Glomerular endothelial cell (primary cell): ENCODE measurements at regions not wholly inside any gene's neighbourhood (a gene's known extent, or its start where the extent isn't known, plus 50 kb on each side); places are given as distances from the start of the nearest gene placed in this dataset.

Experiments used
- DNase-seq: peaks from one replicate; pipeline ENCODE4 v3.0.0-alpha.2; 2011; ENCODE audit warnings: low read depth, low spot score; ENCODE audit errors: extremely low read depth

DNA sequence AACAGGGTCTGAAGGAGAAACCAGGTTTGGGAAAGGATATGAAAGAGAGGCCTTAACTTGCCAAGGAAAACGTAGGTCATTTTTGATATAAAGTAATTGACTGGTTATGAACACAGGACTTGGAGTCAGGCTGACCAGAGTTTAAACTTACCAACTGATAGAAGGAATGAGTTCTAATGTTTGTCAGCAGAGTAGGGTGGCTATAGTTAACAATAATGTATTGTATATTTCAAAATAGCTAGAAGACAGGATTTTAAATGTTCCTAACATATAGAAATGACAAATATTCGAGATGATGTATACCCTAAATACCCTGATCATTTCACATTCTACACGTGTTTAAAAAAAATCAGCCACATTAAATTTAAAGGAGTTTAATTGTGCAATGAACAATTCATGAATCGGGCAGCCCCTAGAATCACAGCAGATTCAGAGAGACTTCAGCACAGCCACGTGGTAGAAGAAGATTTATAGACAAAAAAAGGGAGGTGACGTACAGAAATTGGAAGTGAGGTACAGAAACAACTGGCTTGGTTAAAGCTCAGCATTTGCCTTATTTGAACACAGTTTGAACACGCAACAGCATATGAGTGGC, 52.5 kb upstream of the PLEKHG7 start:
- no peak for DNase-seq

DNA sequence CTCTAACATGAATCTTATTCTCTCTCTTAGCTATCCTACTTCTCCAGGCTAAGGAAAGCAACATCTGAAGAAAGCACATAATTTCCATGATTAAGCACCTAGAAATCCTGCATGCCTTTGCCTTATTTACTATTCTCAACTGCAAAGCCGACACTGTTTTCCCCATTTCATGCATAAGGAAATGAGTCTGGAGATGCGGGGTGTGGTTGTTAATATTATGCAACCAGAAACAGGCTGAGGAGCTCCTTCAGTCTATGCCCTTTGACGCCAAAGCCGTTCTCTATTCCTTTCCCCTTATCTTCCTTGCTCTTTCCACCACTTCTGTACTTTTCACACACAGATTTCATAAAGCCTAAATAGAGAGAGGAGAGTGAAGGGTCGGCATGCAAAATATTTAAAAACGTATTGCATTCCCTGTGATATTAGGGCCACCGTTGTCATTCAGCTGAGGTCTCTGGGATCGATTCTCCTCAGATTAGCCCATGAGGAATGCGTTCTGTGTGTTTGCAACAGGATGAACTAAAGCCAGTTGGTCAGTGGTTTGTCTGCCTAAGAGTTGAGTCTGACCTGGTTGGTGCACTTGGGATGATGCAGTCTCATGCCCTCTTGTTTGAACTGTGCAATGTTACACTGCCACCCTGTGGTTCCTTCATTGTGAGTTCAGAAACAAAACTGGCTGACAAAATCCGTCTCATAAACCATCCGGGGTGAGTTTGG, 53.1 kb upstream of the PLEKHG7 start:
- peak; percentile 75 for DNase-seq

DNA sequence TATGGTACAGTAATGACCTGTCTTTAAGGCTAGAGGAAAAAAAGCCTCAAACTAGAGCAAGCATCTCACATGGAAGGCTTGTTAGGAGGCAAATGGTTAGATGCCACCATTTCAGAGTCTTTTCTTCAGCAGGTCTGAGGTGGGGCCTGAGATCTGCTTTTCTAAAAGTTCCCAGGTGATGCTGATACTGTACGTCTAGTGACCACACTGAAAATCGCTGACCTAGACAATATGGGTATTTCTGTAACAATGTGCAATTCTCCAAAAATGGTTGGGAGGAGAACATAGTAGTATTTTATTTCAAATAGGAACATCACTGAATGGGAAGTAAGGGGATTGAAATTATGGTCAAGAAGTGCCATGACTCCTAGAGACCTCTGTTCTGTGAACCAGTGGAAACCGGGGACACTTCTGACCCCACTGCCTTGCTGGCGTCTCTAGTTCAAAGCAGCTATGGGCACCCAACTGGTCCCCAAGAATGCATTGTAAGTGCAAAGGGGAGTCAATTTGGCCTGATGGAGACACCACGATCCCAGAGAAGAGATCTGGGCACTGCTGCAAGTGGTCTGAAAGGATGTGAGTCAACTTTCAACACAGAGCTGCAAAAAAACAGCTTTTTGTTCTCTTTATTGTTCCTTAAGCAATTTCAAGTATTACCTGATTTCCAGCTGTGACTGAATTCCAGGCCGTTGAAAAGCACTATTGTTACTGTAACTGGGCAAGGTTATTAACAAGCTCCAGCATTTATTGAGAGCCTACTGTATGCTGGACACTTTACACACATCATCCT, 54.4 kb upstream of the PLEKHG7 start:
- no peak for DNase-seq

DNA sequence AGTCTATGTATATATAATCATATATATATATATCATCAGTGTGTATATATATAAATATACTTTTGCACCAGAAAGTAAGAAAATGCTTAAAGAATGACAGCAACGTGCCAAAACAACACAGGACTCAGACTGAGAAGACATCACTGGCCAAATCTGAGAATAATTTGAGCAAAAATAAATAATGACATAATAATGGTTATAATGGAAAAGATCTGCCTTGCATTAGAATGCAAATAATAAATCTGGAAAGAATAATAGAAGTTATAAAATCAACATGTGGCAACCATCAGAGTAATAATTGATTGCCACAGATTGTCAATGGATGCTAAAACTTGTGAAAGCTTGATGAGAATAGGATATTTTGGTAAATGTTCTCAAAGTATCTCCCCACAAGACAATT, 61.5 kb upstream of the PLEKHG7 start:
- DNase-seq = no peak

DNA sequence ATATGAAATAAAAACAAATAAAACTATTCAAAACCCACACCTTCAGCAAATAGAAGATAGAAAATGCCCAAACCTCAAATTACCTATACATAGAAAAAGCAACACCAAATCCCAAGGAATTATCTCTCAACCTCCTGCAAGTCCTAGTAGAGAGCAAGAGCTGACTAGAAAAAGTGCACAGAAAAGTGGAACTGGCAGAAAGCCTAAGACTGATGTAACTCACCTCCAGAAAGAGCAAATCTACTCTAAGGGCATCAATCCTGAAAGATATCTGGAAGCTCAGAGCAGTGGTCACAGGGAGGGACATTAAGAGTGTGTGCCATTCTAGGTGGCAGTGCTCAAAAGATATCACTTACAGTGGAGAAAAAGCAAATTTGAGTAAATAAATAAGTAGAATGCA, 62.1 kb upstream of the PLEKHG7 start:
- DNase-seq = no peak

DNA sequence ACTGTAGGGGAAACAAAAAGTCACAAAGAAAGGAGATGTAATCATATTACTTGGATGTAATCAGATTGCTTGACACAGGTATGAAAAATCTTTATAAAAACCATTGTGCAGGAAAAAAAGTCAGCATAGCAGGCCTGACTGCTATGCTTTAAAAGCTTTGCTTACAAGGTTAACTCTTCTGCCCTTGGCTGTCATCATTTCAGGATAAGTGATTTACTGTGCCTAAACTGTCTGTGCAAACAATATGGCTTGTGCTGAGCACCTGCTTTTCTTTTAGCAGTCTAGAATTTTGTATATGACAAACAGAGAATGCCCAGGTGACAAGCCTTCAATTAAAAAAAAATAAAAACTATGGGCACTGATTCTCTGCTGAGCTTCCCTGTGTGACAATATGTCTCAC, 63.8 kb upstream of the PLEKHG7 start:
- no peak for DNase-seq

DNA sequence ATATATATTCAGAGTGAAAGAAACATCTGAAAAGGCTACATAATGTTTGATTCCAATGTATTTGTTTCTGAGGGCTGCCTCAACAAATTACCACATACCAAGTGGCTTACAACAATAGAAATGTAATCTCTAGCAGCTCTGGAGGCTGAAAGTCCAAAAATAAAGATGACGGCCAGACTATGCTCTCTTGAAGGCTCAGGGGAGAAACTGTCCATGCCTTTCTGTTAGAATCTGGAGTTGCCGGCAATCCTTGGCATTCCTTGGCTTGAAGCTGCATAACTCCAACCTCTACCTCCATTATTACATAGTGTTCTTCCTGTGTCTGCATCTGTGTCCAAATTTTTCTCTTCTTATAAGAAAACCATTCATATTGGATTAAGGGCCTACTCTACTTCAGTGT, 68.1 kb upstream of the PLEKHG7 start:
- DNase-seq = no peak

DNA sequence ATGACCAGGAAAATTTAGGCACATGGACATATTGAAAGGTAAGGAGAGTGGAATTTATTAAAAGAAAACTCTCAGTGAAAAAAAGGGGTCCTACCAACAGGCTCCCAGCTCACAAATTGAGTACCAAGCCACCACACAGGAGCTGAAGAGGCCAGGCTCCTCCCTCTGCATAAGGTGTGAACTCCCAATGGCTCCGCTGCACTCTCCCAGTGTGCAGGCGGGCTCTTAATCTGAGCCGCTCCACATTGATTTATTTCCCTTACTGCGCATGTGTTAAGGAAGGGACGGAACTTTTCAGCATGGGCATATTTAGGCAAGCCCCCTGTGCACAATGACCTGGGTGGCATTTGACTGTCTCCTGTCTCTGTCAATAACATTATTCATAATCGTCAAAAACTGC, 68.6 kb upstream of the PLEKHG7 start:
- DNase-seq = no peak

DNA sequence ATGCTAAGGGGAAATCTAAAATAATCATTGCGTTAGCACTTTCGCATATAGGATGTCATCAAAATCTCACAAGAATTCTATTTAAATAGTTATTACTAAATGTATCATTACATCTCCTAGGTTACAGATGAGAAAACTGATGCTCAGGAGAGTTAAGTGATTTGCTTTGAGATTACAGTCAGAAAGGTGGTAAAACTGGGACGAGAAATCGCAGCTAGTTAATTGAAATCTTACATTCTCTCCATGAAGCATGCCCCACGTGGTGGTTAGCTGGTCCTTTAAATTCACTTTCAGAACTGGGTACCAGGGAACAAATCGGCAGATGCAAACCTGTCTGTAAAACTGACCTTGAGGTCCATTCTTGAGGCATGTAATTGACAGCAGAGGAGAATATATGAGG, 71.8 kb upstream of the PLEKHG7 start:
- no peak for DNase-seq

DNA sequence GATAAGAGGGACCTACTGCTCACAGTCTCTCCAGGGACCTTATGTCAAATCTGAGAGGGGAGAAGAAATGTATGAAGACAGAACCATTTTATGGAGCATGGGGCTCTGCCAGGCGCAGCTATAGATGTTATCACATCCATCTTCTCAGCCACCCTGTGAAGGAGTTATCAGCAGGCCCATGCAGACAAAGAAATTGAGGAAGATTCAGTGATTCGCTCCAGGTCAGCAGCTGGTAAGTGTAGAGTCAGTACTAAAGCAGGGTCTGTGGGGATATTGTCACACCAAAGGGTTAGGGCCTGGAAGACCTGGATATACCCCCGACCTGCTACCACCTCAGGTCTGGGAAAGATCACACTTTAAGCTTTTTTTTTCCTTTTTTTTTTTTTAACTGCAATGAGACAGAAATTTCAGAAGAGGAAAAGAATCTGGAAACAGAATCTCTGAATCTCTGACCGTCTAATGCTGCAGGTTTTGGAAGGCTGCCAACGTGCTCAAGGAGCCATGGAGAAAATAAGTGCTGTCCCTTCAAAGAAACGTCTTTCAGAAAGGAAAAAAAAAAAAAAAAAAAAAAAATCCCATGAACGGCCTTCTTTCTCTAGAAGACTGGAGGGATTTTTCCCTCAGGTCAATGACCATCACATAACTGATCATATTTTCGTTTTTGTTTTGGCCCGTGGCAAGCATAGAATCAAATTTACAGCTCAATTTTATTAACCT, 73.3 kb upstream of the PLEKHG7 start:
- no peak for DNase-seq

DNA sequence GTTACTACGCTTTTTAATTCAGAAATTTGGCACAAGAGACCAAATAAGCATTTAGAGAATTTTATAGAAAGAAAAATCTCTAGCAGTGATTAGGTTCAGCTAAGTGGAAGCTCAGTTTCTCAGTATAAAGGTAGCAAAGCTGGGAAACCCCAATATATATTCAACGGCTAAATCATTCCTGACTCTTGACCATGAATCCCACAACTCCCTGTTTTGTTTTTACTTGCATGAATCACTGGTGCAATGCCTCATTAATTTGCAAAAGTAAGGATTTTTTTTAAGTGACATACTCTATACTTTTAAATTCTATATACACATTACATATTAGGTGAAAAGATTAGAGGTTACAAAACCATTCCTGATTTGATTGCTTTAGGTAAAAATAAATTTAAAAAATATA, 74.3 kb upstream of the PLEKHG7 start:
- DNase-seq = no peak

DNA sequence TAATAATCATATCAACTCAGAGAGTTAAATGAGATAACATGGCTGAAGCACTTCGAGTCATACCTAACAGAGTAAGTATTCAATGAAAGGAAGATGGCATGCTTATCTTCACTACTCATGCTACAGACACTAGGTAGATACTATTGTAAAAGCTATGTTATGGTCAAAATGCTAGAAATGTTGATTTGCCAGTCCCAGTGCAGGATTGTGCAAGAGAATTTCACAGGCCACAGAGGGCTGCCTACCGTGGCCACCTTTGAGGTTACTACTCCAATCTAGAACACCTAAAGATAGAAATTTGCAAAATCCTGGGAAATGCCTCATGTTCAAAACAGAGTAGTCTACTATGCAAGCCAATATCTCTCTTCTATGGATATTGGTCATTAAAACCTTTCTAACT, 75.3 kb upstream of the PLEKHG7 start:
- no peak for DNase-seq

DNA sequence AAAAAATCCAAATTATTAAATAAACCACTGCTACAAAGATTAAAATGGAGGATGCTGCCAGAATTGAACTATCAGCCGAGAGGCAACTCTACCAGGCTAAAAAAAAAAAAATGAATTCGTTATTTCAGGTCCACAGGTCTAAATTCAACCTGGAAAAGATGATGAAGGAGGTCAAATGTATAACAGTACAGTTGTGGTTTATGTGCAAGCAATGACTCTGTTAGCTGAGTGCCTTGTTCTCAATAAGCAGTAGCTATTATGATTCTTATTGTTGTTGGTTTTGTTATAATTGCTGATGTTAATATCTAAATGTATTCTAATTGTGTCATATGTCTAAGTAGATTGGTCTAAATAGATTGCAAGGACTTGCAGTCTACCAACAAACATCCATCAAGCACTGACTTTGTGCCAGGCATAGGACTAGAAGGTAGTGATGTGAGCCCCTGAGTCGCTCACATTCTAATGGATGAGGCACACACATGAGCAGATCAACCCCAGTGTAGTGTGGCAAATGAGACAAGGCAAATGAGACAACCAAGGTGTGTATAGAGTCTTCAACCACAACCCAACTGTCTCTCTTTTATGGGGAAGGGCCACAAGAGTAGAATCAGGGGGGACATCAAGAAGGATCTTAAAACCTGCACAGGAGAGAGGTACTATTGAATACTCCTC, 77.0 kb upstream of the PLEKHG7 start:
- DNase-seq = no peak

DNA sequence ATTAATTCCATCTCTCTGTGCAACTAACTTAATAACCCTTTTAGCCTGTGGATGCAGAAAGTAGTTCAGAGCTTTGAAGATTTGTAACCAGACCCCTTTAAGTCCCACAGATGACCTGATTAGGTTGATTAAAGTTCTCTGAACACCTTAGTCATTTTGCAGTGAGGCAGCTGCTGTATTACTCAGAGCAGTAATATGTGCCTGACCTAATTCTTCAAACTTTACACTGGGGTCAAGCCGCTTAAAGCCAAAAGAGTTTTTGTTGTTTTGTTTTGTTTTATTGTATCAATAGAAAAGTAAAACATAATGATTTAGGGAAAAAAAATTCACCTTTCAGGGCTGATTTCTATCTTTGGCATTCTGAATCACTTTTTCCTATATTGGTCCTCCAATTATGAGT, 78.6 kb upstream of the PLEKHG7 start:
- DNase-seq = no peak

DNA sequence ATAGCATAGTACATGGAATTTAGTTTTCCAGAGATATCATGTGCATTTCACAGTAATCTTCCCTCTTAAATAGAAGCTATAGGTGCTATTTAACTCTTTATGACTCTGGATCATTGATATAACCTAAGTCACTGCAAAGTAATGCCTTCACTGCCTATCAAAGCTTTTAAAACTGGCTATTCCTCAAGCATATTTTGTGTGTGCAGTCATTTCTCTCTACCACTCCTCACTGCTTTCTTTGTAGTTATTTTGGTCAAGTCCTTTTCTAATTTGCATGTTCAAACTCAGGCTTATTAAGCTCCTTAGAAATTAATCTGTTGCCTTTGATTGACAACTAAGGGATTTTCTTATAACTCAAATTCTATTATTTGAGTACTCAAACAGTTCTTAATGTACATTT, 79.4 kb upstream of the PLEKHG7 start:
- no peak for DNase-seq

DNA sequence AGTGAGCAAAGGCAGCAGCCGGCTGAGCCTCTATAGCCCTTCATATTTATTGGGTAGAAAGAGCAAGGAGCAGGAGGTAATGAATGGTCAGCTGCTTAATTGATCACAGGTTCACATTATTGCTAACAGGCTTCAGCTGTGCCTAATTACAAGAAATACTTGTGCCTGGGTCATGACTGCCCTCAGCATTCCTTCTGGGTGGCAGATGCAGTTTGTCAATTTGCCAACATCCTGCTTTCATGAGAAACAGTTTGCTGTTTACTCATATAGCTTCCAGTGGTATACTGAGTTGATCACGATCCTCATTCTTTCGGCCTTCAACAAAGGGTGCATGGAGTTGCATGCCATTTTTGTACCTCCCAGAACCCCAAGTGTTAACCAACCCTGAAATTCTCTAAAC, 81.0 kb upstream of the PLEKHG7 start:
- DNase-seq = no peak

DNA sequence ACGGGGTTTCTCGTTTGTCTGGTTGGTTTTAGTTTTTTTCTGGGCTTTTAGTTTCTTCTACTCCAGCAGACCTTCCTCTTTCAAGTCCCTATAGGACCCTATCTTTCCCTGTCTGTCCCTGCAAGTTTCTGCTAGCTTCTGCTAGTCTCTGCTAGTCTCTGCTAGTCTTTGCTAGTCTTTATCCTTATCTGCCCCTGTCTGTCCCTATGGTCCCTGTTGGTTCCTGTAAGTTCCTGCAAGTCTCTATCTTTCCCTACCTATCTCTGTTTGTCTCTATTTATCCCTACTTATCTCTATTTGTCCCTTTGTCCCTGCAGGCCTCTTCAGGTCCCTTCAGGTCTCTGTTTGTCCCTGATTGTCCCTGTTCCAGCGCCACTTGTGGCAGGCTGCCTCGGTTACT, 81.5 kb upstream of the PLEKHG7 start:
- DNase-seq = no peak

DNA sequence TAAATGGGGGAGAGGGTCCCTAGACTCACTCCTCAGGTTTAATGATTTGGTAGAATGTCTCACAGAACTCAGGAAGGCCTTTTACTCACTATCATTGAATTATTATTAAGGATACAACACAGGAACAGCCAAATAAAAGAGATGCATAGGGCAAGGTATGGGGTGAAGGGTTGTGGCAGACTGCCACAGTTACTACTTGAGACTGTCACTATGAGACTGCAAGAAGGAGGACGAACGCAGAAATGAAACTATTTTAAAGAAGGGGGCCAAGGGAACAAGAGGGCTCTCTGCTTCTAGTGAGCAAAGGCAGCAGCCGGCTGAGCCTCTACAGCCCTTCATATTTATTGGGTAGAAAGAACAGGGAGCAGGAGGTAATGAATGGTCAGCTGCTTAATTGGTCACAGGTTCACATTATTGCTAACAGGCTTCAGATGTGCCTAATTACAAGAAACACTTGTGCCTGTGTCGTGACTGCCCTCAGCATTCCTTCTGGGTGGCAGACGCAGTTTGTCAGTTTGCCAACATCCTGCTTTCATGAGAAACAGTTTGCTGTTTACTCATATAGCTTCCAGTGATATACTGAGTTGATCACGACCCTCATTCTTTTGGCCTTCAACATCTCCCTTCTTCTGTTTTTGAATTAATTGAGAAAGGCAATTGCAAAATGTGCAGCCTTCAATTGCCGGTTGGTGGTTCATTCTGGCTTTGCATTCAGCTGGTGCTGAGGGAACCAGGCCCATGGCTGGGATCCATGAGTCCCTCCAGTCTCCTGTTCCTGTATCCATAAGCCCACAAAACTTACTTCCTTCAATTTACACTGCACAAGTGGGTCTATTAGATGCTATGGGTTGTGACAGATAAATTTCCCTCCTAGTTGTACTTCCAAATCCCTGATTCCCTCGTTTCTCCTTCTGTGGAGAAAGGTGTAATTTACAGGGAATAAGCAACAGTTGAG, 82.8 kb upstream of the PLEKHG7 start:
- DNase-seq = no peak

DNA sequence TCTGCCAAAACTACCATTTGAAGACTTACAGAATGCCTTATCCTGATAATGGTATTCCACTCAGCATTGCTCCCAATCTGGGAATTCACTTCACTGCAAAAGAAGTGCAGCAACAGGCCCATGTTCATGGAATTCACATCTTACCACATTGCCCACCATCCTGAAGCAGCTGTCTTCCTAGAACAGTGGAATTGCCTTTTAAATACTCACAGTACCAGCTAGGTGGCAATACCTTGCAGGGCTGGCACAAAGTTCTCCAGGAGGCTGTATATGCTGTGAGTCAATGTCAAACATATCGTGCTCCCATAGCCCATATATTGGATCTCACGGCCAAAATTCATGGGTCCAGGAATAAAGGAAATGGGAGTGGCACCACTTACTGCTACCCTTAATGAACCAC, 83.8 kb upstream of the PLEKHG7 start:
- no peak for DNase-seq

DNA sequence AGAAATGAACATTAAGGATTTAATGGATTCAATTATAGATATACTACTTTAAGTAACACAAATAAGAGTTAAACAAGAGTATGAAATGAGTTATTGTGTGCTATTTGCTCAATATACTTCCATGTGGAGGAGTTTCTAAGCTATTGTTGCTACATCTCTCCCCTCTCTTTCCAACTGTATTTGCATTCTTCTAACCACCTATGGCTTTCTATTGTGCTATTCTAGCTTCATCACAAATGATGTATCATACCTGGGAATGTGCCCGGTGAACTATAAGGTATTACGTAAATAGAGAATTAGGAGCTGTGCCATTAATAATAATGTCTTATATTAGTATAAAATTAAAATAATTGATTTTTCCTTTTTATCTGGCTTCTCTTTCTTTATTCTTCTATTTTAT, 87.1 kb upstream of the PLEKHG7 start:
- DNase-seq = no peak
